HG03175 (cell line): ENCODE measurements at regions not wholly inside any gene's neighbourhood (a gene's known extent, or its start where the extent isn't known, plus 50 kb on each side); places are given as distances from the start of the nearest gene placed in this dataset.

ENCODE experiments used
- ATAC-seq: cut with Tn5 transposase; IDR thresholded peaks from one replicate; pipeline ENCODE4 v1.9.1; 2021; ENCODE audit warnings: mild to moderate bottlenecking, moderate library complexity; ENCODE audit not compliant: unreplicated experiment

DNA sequence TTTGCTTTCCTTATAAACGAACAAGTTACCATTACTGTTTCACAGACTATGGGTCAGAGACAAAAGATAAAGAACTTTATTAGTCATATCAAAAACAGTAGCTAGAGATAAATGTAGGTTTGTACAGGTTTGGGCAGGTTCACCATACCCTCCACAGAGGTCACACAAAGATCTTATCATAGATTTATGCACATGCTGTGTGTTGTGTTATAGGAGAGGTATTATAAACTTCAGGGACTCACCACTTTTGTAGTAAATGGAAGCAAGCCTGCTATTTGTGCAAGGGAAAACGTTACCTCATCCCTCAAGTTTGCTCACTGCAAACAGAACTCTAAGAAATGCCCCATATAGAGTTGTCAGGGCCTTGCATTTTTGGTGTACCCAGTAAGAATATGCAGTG lies 584.5 kb upstream of the LRRTM1 start:
- ATAC-seq, result no peak

GRCh38 chr2:80887841-80888378 lies 583.4 kb upstream of the LRRTM1 start:
- no peak for ATAC-seq

DNA sequence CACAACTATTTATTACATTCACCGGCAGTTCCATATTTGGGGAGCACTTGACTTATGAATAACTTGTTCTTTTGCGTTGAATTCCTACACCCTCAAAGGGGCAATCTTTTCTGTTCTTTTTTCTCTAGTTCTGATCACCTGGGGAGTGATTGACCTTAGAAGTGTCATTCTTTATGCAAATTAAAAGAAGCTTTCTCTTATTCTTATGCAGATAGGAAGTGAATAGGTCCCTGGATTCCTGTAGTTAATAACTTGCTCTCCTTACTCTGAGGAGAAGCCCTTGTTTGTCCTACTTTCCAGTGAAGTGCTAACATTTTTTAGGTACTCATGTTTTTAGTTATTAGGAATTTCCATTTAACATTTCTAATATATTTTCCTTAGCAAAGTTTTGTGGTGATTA lies 569.8 kb upstream of the LRRTM1 start:
- no peak for ATAC-seq

GRCh38 chr2:80869858-80870438 lies 565.4 kb upstream of the LRRTM1 start:
- ATAC-seq, result no peak

GRCh38 chr2:80863147-80863714 lies 558.7 kb upstream of the LRRTM1 start:
- ATAC-seq, result no peak

DNA sequence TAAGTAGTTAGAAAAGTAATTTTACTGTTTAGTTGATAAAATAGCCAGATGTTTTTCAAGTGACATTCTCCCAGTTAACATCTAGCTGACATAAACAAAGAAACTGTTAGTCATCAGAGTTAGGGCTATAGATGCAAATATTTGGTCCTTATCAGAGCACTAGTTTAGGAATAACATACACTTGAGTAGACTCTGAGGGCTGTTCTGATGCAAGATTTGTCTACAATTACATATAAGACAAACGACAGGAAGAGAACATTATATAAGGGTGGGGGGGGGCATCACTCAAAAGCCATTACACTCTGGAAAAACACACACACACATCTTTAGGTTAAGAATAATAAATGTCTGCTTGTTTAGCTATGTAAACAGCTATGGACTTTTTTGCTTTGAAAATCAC lies 554.4 kb upstream of the LRRTM1 start:
- no peak for ATAC-seq

DNA sequence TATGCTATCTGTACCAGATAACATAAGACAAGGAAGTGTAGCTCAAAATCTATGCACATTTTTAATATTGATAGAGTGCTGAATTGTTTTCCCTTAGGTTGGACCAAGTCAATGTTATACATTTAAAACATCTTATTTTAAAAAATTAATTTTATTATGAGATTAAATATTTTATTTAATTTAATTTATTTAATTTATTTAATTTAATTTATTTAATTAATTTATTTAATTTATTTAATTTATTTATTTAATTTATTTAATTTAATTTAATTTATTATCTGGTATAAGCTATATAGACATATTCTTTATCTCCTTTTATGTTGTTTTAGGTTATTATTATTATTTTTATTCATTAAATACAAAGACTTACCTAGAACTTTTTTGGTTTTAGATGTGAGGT lies 551.7 kb upstream of the LRRTM1 start:
- no peak for ATAC-seq

GRCh38 chr2:80854831-80855230 lies 550.3 kb upstream of the LRRTM1 start:
- no peak for ATAC-seq

GRCh38 chr2:80852808-80853139 lies 548.2 kb upstream of the LRRTM1 start:
- ATAC-seq, result no peak

DNA sequence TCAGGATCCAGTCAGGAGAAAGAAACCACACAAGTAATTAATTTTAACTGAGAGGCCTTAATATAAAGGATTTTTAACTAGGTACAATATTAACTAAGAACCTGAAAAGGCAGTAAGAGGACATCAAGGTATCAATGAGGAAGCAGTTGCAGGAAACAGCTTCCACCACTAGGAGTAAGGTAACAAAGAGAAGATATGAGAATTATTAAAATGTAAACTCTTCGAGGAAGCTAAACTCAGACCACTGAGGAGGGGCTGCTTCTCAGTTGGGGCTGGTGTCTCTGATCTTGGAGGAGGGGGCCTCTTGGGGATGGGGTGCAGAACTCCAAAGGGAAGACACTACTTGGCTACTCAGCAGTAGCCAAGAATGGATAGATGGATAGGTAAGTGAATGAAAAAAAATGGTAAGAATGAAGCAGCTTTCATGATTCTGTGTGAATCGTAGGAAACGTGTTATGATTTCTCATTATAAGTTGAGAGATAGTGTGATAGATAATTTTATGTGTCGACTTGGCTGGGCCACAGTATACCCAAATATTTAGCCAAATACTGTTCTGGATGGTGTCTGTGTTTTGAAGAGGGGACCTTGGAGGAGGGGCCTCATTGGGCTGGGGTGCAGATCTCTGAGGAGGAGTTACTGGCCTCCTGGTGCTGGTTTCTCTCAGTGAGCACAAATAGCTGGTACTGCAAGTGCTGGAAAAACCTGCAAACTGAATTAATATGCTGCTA lies 547.7 kb upstream of the LRRTM1 start:
- no peak for ATAC-seq

DNA sequence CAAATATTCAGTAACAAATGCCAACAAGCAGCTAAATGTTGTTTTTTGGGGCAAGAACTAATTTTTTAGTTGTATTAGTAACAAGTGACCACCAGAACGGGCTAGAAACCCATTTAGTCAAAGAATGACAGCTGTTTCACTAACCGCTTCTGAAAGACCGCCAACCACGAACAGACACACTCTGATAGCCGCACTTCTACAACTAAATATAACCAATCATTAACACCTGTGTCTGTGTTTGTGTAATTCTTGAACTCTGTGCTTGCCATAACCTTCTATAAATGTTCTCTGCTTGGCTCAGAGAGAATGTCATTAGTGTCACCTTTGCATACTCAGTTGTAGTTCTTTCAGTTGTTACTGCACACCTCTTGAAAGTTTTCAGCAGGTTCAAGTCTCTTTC lies 526.3 kb upstream of the LRRTM1 start:
- no peak for ATAC-seq

GRCh38 chr2:80822999-80823398 lies 518.4 kb upstream of the LRRTM1 start:
- no peak for ATAC-seq

- no peak for ATAC-seq
Observed at GRCh38 chr2:80815259-80815658, 510.7 kb upstream of the LRRTM1 start.

GRCh38 chr2:80786584-80786983 lies 482.0 kb upstream of the LRRTM1 start:
- no peak for ATAC-seq

DNA sequence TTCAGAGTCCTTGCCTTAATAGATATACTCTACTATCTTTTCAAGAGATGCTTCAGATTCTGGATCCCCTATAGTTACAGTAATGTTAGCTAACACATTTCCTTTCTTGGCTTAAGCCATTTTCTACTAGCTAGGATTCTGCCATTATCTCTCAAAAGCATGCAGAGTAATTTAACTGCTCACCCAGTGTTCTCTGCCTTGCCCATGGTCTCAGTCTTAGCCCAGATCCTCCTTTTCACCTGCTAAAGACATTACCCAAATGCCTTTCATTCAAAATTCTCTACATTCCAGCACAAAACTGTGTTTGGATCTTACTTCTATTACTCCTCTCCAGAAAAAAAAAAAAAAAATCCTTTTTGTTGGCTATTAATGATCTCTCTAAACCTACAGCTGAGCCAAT lies 474.2 kb upstream of the LRRTM1 start:
- ATAC-seq, result no peak

- ATAC-seq, result no peak
Observed at GRCh38 chr2:80748592-80748991, 444.0 kb upstream of the LRRTM1 start.

DNA sequence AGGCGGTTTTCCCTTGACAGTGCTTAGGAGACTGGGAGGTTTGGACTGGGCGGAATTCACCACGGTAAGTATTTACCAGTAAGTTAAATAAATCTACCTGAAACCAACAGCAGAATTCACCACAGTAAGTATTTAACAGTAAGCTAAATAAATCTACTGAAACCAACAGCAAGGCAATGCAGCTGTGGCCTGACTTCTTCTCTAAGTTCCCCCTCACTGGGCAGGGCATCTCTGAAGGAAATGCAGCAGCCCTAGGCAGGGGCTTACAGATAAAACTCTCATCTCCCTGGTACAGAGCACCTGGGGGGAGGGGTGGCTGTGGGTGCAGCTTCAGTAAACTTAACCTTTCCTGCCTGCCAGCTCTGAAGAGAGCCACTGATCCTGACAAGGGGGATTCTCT lies 432.5 kb upstream of the LRRTM1 start:
- no peak for ATAC-seq

DNA sequence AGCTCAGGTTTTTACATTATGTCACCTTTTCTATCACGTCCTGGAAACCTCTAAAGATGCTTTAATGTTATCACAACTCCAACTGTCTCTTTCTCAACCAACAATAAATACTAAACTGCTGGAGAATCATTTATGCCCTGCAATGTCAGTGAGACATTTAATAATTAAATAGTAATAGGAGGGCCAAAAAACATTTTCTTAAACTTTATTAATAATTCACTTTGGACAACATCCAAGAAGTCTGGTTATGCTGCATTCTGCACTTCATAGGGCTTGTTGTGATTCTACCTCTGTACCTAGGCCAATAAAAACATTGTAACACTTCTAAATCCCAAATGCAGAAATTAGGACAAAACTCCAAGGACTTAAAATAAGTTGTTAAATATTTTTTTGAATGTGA lies 420.4 kb upstream of the LRRTM1 start:
- ATAC-seq, result no peak

- ATAC-seq, result no peak
Observed at GRCh38 chr2:80722803-80723202, 418.3 kb upstream of the LRRTM1 start.

- ATAC-seq, result no peak
Observed at GRCh38 chr2:80719607-80720006, 415.1 kb upstream of the LRRTM1 start.

- ATAC-seq, result no peak
Observed at GRCh38 chr2:80715433-80715832, 410.9 kb upstream of the LRRTM1 start.

GRCh38 chr2:80711915-80712314 lies 407.4 kb upstream of the LRRTM1 start:
- ATAC-seq, result no peak
